PC-3 (cell line): ENCODE measurements at regions not wholly inside any gene's neighbourhood (a gene's known extent, or its start where the extent isn't known, plus 50 kb on each side); places are given as distances from the start of the nearest gene placed in this dataset.

ENCODE experiments used
- ATAC-seq: fragments of 200-7000 bp; cut with Tn5 transposase; 2 replicates; pipeline ENCODE4 v1.9.1; 2020; ENCODE audit warnings: mild to moderate bottlenecking, moderate library complexity
- BruUV-seq: library from RNA; stranded (reverse); fragments of 400-500 nt; replicated peaks from 2 replicates; lab custom pipeline; 2021; lab: Mats Ljungman, UMichigan
- CTCF ChIA-PET: fragments of 300-600 bp; sonication (Branson Sonifier 250); formaldehyde crosslinking; loops from one replicate; lab custom pipeline; 2022; ENCODE audit warnings: antibody characterized with exemption; lab: Charles Lee
- POLR2A ChIA-PET: fragments of 300-600 bp; sonication (Branson Sonifier 250); formaldehyde crosslinking; loops from one replicate; lab custom pipeline; 2022; ENCODE audit warnings: antibody characterized with exemption; ENCODE audit not compliant: unreplicated experiment; lab: Charles Lee
- DNase-seq: peaks from one replicate; pipeline ENCODE4 v3.0.0-alpha.2; 2015
- H2AFZ ChIP-seq: fragments of 300-600 bp; sonication (generic); 2 replicates; pipeline ENCODE4 v1.6.0; 2016; ENCODE audit warnings: antibody characterized with exemption, low read length
- H3F3A ChIP-seq: fragments of 300-600 bp; sonication (generic); one replicate; pipeline ENCODE4 v1.6.0; 2017; ENCODE audit warnings: antibody characterized with exemption, low read length, control low read depth, mild to moderate bottlenecking; ENCODE audit not compliant: unreplicated experiment
- H3K27ac ChIP-seq: fragments of 300-600 bp; sonication (generic); 2 replicates; pipeline ENCODE4 v1.5.1; 2016; ENCODE audit warnings: mild to moderate bottlenecking, low read length
- H3K27me3 ChIP-seq: fragments of 300-600 bp; sonication (generic); 2 replicates; pipeline ENCODE4 v1.6.1; 2016; ENCODE audit warnings: low read length, mixed read lengths
- H3K36me3 ChIP-seq: fragments of 300-600 bp; sonication (generic); 2 replicates; pipeline ENCODE4 v1.6.1; 2016; ENCODE audit warnings: low read depth, mixed run types, low read length, mixed read lengths
- H3K4me1 ChIP-seq: fragments of 300-600 bp; sonication (generic); 2 replicates; pipeline ENCODE4 v1.5.1; 2016; ENCODE audit warnings: low read length; ENCODE audit not compliant: insufficient read depth
- H3K4me2 ChIP-seq: fragments of 300-600 bp; sonication (generic); 2 replicates; pipeline ENCODE4 v1.6.0; 2016; ENCODE audit warnings: low read length
- H3K4me3 ChIP-seq: fragments of 300-600 bp; sonication (generic); 2 replicates; pipeline ENCODE4 v1.5.1; 2016; ENCODE audit warnings: mild to moderate bottlenecking, low read length, mixed read lengths
- H3K79me2 ChIP-seq: fragments of 300-600 bp; sonication (generic); 2 replicates; pipeline ENCODE4 v1.6.1; 2017; ENCODE audit warnings: low read length, mixed read lengths
- H3K9ac ChIP-seq: fragments of 300-600 bp; sonication (generic); 2 replicates; pipeline ENCODE4 v1.6.0; 2016; ENCODE audit warnings: mild to moderate bottlenecking, low read length
- H3K9me2 ChIP-seq: fragments of 300-600 bp; sonication (generic); replicated peaks from 2 replicates; pipeline ENCODE4 v1.6.1; 2016; ENCODE audit warnings: mixed run types, low read length, mixed read lengths
- H3K9me3 ChIP-seq: fragments of 300-600 bp; sonication (generic); 2 replicates; pipeline ENCODE4 v1.6.1; 2016; ENCODE audit warnings: low read length, mixed read lengths
- H4K20me1 ChIP-seq: fragments of 300-600 bp; sonication (generic); 2 replicates; pipeline ENCODE4 v1.6.1; 2016; ENCODE audit warnings: low read length, mixed read lengths
- EZH2 ChIP-seq: fragments of 300-600 bp; sonication (generic); IDR thresholded peaks from one replicate; pipeline ENCODE4 v1.6.1; 2017; ENCODE audit warnings: antibody characterized with exemption, mild to moderate bottlenecking, low read length; ENCODE audit not compliant: unreplicated experiment
- EZH2phosphoT487 ChIP-seq: fragments of 300-600 bp; sonication (generic); IDR thresholded peaks from 2 replicates; pipeline ENCODE4 v1.6.1; 2018; ENCODE audit warnings: mild to moderate bottlenecking, antibody characterized with exemption, low read length, borderline replicate concordance
- intact Hi-C: fragments of 100-400 bp; cut with micrococcal nuclease; formaldehyde crosslinking; loops from 2 replicates; pipeline ENCODE4 v1.9.0; 2023
- TF ChIP-seq, protein P1 (sequence below): fragments of 300-600 bp; sonication (generic); conservative IDR thresholded peaks from 2 replicates; pipeline ENCODE4 v1.5.1; 2017; ENCODE audit warnings: antibody characterized with exemption, low read depth, mild to moderate bottlenecking, low read length

DNA sequence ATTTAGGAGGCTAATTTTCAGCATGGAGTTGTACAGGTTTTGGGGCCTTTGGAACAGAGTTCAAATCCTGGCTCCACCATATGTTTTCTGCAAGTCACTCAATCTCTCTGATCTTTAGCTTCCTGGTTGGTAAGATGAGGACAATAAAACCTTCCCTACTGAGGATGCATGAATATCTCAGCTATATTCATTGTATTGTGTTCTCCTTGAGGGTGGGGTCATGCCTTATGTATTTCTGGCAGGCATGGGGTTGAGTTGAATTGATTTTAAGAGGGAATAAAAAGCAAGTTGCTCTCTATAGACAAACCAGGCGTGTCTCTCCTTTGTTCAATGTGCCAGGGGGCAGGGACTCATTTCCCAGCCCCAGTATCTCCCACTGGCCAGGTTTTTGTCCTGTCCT, 173.1 kb downstream of the C12orf75 start:
- DNase-seq (no peak), ATAC-seq (no peak)
- ChIA-PET POLR2A (no interaction called here), CTCF (no interaction called here)
- Histone ChIP-seq H3K27me3 (peaks cover 10% of the 10 kb centered on the region; the same call in 1 of the 2 replicates), H3K9me2 (no peaks in the 10 kb centered on the region), H3K4me3 (no peak overlapping the region), H3K4me2 (no peak overlapping the region), H3K4me1 (peaks cover 22% of the 10 kb centered on the region), H3K9ac (no peak overlapping the region), H3K79me2 (no peaks in the 10 kb centered on the region), H2AFZ (no peak overlapping the region), H3F3A (no peaks in the 10 kb centered on the region), H3K36me3 (no peaks in the 10 kb centered on the region), H3K27ac (no peak overlapping the region), H4K20me1 (no peaks in the 10 kb centered on the region), H3K9me3 (no peaks in the 10 kb centered on the region)
- TF ChIP-seq EZH2phosphoT487 = no peak
- no peak for TF ChIP-seq EZH2
- TF ChIP-seq, protein P1, sequence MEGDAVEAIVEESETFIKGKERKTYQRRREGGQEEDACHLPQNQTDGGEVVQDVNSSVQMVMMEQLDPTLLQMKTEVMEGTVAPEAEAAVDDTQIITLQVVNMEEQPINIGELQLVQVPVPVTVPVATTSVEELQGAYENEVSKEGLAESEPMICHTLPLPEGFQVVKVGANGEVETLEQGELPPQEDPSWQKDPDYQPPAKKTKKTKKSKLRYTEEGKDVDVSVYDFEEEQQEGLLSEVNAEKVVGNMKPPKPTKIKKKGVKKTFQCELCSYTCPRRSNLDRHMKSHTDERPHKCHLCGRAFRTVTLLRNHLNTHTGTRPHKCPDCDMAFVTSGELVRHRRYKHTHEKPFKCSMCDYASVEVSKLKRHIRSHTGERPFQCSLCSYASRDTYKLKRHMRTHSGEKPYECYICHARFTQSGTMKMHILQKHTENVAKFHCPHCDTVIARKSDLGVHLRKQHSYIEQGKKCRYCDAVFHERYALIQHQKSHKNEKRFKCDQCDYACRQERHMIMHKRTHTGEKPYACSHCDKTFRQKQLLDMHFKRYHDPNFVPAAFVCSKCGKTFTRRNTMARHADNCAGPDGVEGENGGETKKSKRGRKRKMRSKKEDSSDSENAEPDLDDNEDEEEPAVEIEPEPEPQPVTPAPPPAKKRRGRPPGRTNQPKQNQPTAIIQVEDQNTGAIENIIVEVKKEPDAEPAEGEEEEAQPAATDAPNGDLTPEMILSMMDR = no peak
- intact Hi-C loops = loop anchor here (5.0 kb wide), 1 partner anchor 81 kb away; no protein-coding TSS in a partner anchor
- no TSS peak for BruUV-seq

DNA sequence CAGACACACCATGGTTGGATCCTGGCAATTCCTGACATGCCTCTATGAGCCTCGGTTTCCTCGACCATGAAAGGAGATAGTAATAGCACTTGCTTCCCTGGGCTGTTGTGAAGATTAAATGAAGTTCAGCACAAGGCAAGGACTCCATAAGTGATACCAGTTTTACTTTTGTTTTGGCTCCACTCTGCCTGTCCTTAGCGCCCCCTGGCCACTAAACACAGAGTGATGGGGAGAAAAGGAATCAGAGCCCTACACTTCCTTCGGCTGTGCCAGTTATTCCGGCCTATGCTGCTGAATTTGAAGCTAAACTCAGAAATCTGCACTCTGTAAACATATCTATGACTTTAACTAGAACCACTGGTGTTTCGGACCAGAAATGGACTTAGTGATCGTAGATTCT, 173.8 kb downstream of the C12orf75 start:
- ATAC-seq (no peak), DNase-seq (no peak)
- Histone ChIP-seq H3K27ac (no peak overlapping the region), H3K4me3 (no peak overlapping the region), H3K4me1 (peaks cover 22% of the 10 kb centered on the region), H3K36me3 (no peaks in the 10 kb centered on the region), H3K27me3 (peaks cover 10% of the 10 kb centered on the region; the same call in 1 of the 2 replicates), H4K20me1 (no peaks in the 10 kb centered on the region), H3K79me2 (no peaks in the 10 kb centered on the region), H3K4me2 (no peak overlapping the region), H3F3A (no peaks in the 10 kb centered on the region), H3K9ac (no peak overlapping the region), H3K9me3 (no peaks in the 10 kb centered on the region), H3K9me2 (no peaks in the 10 kb centered on the region), H2AFZ (no peak overlapping the region)
- CTCF ChIA-PET = no interaction called here
- POLR2A ChIA-PET = no interaction called here
- intact Hi-C loops = loop anchor here (5.0 kb wide), 1 partner anchor 82 kb away; no protein-coding TSS in a partner anchor
- no TSS peak for BruUV-seq
- TF ChIP-seq, protein P1 = peak; percentile 47
- no peak for TF ChIP-seq EZH2

DNA sequence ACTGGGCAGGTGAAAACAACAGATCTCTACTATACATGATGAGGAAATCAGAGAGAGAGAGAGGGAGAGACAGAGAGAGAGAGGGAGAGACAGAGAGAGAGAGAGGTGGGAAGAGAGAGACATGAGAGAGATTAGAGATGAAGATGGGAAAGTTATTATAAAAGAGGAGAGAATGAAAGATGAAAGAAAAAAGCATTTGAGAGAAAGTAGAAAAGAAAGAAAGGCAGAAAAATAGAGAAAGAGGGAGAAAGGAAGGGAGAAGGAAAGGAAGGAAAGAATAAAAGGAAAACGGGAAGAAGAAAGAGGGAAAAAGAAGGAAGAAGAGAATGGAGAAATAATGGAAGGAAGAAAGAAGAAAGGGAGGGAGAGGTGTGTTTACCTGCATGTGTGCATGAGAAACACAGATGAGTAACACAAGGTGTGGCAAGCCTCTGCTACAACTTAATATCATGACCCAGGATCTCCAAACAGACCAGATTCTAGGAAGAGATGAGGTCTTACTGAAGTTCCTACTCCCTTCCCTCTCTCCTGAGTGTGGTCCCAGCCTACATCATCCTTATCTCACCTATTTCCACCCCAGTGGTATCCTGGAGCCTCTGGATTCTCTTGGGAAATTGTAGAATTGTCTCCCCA, 176.3 kb downstream of the C12orf75 start:
- BruUV-seq = no TSS peak
- H3K79me2 ChIP-seq = no peaks in the 10 kb centered on the region
- ATAC-seq (no peak), DNase-seq (peak; percentile 48)
- H3K9me2 ChIP-seq = no peaks in the 10 kb centered on the region
- H4K20me1 ChIP-seq = no peaks in the 10 kb centered on the region
- H3K9me3 ChIP-seq = no peaks in the 10 kb centered on the region
- intact Hi-C loops = no loop called here
- TF ChIP-seq EZH2 = no peak
- no peak for TF ChIP-seq EZH2phosphoT487
- TF ChIP-seq, protein P1 = no peak
- CTCF ChIA-PET = no interaction called here
- H3F3A ChIP-seq = no peaks in the 10 kb centered on the region
- no peak overlapping the region; the same call in 1 of the 2 replicates for H3K4me2 ChIP-seq
- H3K27ac ChIP-seq = no peak overlapping the region
- H3K27me3 ChIP-seq = peaks cover 10% of the 10 kb centered on the region; the same call in 1 of the 2 replicates
- no peak overlapping the region for H3K9ac ChIP-seq
- POLR2A ChIA-PET = no interaction called here
- H3K4me3 ChIP-seq = no peak overlapping the region
- H2AFZ ChIP-seq = no peak overlapping the region
- H3K4me1 ChIP-seq = peaks cover 22% of the 10 kb centered on the region
- no peaks in the 10 kb centered on the region for H3K36me3 ChIP-seq
